ENCODE measurements at regions not wholly inside any gene's neighbourhood (a gene's known extent, or its start where the extent isn't known, plus 50 kb on each side); places are given as distances from the start of the nearest gene placed in this dataset.

DNA sequence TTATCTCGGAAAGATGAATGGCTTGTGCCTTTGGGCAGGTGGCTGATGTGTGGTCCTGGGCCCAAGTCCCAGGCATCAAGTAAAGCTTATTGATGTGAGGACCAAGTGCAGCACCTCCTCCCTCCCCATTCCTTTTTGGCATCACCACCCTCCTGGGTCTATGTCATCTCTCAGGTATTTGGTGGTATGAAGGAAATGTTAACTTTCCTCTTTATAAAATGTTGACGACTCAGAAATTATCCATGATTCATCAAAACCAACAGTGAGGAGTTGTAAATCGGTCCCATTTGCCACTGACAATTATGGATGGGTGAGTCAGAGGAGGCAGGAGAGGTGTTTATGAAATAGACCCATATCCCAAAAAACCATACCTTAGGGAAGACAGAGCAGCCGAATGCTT lies 229.4 kb upstream of the GATB start:
- TF ChIP-seq NFIC (IDR thresholded peaks at IDR 0.05) (no peak), EP300 (IDR thresholded peaks at IDR 0.05; ENCODE audit: borderline replicate concordance) (no peak), CREB1 (IDR thresholded peaks at IDR 0.05; ENCODE audit: low read depth) (no peak), ZBTB7A (IDR thresholded peaks at IDR 0.05; ENCODE audit: low read depth) (no peak), TAF1 (IDR thresholded peaks at IDR 0.05; ENCODE audit: low read depth) (no peak), YY1 (IDR thresholded peaks at IDR 0.05; ENCODE audit: low read depth) (no peak), CEBPB (IDR thresholded peaks at IDR 0.05) (no peak)
- TF ChIP-seq, protein P1, sequence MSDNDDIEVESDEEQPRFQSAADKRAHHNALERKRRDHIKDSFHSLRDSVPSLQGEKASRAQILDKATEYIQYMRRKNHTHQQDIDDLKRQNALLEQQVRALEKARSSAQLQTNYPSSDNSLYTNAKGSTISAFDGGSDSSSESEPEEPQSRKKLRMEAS (IDR thresholded peaks at IDR 0.05): no peak
- TF ChIP-seq, protein P2, sequence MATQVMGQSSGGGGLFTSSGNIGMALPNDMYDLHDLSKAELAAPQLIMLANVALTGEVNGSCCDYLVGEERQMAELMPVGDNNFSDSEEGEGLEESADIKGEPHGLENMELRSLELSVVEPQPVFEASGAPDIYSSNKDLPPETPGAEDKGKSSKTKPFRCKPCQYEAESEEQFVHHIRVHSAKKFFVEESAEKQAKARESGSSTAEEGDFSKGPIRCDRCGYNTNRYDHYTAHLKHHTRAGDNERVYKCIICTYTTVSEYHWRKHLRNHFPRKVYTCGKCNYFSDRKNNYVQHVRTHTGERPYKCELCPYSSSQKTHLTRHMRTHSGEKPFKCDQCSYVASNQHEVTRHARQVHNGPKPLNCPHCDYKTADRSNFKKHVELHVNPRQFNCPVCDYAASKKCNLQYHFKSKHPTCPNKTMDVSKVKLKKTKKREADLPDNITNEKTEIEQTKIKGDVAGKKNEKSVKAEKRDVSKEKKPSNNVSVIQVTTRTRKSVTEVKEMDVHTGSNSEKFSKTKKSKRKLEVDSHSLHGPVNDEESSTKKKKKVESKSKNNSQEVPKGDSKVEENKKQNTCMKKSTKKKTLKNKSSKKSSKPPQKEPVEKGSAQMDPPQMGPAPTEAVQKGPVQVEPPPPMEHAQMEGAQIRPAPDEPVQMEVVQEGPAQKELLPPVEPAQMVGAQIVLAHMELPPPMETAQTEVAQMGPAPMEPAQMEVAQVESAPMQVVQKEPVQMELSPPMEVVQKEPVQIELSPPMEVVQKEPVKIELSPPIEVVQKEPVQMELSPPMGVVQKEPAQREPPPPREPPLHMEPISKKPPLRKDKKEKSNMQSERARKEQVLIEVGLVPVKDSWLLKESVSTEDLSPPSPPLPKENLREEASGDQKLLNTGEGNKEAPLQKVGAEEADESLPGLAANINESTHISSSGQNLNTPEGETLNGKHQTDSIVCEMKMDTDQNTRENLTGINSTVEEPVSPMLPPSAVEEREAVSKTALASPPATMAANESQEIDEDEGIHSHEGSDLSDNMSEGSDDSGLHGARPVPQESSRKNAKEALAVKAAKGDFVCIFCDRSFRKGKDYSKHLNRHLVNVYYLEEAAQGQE (IDR thresholded peaks at IDR 0.05; ENCODE audit: low read depth): no peak
